ENCODE measurements at regions not wholly inside any gene's neighbourhood (a gene's known extent, or its start where the extent isn't known, plus 50 kb on each side); places are given as distances from the start of the nearest gene placed in this dataset.

DNA sequence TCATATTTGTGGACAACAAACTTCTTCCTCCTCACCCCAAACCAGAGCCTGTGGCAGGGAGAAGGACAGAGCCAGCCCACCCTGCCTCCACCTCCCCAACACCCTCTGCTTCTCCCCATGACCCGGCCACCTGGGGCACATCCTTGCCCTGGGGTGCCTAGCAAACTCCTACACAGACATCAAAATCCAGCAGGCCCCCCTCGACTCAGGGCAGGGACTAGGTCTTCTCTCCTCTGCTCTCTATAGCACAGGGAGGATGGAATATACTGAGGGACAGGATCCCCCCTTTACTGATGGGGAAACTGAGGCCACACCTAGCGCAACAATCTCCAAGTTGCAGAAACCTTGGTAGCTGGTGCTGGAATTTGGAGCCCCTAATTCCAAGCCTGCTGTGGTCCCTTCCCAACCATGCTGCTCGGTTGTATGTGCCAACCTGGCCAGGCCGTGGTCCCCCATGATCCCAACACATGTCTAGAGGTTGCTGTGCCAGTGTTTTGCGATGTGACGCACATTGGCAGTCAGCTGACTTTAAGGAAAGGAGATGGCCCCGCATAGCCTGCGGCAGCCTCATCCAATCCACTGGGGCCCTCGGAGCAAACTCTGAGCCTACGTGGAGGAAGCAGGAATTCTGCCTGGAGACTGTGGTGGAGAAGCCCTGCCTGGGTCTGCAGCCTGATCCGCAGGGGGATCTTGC, 53.9 kb upstream of the ADRA2C start:
- no peak overlapping the region for H3K4me3 ChIP-seq
- Mint-ChIP-seq H3K4me1 (peaks cover 46% of the 10 kb centered on the region), H3K4me3 (no peak overlapping the region), H3K36me3 (no peaks in the 10 kb centered on the region), H3K9me3 (no peaks in the 10 kb centered on the region), H3K27me3 (ENCODE audit: insufficient read depth, low read depth) (peaks cover 13% of the 10 kb centered on the region), H3K27ac (no peak overlapping the region)
- no peaks in the 10 kb centered on the region for H3K9me3 ChIP-seq (ENCODE audit: low read depth)
- TF ChIP-seq, protein P1, sequence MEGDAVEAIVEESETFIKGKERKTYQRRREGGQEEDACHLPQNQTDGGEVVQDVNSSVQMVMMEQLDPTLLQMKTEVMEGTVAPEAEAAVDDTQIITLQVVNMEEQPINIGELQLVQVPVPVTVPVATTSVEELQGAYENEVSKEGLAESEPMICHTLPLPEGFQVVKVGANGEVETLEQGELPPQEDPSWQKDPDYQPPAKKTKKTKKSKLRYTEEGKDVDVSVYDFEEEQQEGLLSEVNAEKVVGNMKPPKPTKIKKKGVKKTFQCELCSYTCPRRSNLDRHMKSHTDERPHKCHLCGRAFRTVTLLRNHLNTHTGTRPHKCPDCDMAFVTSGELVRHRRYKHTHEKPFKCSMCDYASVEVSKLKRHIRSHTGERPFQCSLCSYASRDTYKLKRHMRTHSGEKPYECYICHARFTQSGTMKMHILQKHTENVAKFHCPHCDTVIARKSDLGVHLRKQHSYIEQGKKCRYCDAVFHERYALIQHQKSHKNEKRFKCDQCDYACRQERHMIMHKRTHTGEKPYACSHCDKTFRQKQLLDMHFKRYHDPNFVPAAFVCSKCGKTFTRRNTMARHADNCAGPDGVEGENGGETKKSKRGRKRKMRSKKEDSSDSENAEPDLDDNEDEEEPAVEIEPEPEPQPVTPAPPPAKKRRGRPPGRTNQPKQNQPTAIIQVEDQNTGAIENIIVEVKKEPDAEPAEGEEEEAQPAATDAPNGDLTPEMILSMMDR (IDR thresholded peaks at IDR 0.05), result no peak
- no peak for TF ChIP-seq EZH2phosphoT487 (IDR thresholded peaks at IDR 0.05)
- no peak for TF ChIP-seq EZH2 (IDR thresholded peaks at IDR 0.05)
- no peak for DNase-seq (ENCODE audit: low spot score)
- H3K9ac ChIP-seq, result no peak overlapping the region
- H2AFZ ChIP-seq (replicated peaks), result no peak overlapping the region
- H3K27me3 ChIP-seq, result no peaks in the 10 kb centered on the region
- peaks cover 5% of the 10 kb centered on the region for H3K4me1 ChIP-seq
- H3K79me2 ChIP-seq (ENCODE audit: low read depth), result no peaks in the 10 kb centered on the region
- no peaks in the 10 kb centered on the region for H4K20me1 ChIP-seq (ENCODE audit: low read depth)
- H3F3A ChIP-seq (ENCODE audit: low read depth), result no peaks in the 10 kb centered on the region
- no peak overlapping the region for H3K27ac ChIP-seq
- no peaks in the 10 kb centered on the region for H3K36me3 ChIP-seq
- no peak overlapping the region for H3K4me2 ChIP-seq

DNA sequence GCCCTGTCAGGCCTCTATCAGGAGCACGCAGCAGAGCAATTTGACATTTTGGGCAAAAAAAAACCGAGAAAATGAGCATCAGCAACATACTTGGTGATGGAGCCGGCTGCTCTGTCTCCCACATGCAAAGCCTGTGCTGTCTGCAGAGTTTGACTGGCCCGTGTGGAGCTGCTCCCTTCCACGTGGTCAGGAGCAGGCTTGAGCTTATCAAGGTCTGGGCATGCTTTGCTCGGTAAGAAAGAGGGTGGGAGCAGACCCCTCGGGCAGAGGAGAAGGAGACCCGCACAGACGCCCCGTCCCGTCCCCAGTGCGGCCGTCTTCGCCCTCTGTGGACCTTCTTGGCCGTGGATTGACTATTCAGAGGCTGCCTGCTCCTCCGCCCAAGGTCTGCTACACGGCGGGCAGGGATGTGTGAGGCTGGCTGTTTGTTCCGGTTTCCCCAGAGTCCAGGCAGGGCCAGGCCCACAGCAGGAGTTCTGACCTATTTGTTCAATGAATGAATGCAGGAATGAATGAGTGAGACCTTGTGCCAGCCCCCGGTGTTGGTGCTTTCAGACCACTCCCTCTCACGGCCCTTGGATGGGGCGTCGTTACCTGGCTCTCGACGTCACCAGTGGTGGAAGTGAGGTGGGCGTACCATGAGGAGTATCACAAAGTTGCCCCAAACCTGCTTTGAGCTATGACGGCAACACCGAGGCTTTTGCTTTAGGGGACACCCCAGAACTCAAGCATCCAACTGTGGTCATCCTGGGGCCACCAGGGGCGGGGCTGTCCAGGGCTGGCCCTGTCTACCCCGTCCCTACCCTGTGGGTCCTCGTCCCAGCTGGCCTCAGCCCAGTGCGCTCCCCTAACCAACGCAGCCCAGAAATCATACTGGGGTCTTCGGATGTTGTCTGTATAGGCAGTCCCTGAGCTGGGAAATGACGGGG, 54.7 kb upstream of the ADRA2C start:
- no peaks in the 10 kb centered on the region for H3K9me3 Mint-ChIP-seq
- Histone ChIP-seq H3K27ac (no peak overlapping the region), H4K20me1 (ENCODE audit: low read depth) (no peaks in the 10 kb centered on the region), H3K4me1 (peaks cover 5% of the 10 kb centered on the region), H3K4me3 (no peak overlapping the region), H3K79me2 (ENCODE audit: low read depth) (no peaks in the 10 kb centered on the region), H3F3A (ENCODE audit: low read depth) (no peaks in the 10 kb centered on the region), H3K9me3 (ENCODE audit: low read depth) (no peaks in the 10 kb centered on the region), H3K9ac (no peak overlapping the region), H3K4me2 (no peak overlapping the region), H2AFZ (replicated peaks) (no peak overlapping the region), H3K27me3 (no peaks in the 10 kb centered on the region), H3K36me3 (no peaks in the 10 kb centered on the region)
- no peak for TF ChIP-seq EZH2 (IDR thresholded peaks at IDR 0.05)
- TF ChIP-seq, protein P1 (IDR thresholded peaks at IDR 0.05), result no peak
- TF ChIP-seq EZH2phosphoT487 (IDR thresholded peaks at IDR 0.05), result no peak
- H3K36me3 Mint-ChIP-seq, result no peaks in the 10 kb centered on the region
- peak overlapping the region; percentile 65 for H3K4me3 Mint-ChIP-seq
- H3K27ac Mint-ChIP-seq, result peak overlapping the region; percentile 37
- peaks cover 13% of the 10 kb centered on the region for H3K27me3 Mint-ChIP-seq (ENCODE audit: insufficient read depth, low read depth)
- H3K4me1 Mint-ChIP-seq, result peaks cover 46% of the 10 kb centered on the region
- DNase-seq (ENCODE audit: low spot score), result no peak

DNA sequence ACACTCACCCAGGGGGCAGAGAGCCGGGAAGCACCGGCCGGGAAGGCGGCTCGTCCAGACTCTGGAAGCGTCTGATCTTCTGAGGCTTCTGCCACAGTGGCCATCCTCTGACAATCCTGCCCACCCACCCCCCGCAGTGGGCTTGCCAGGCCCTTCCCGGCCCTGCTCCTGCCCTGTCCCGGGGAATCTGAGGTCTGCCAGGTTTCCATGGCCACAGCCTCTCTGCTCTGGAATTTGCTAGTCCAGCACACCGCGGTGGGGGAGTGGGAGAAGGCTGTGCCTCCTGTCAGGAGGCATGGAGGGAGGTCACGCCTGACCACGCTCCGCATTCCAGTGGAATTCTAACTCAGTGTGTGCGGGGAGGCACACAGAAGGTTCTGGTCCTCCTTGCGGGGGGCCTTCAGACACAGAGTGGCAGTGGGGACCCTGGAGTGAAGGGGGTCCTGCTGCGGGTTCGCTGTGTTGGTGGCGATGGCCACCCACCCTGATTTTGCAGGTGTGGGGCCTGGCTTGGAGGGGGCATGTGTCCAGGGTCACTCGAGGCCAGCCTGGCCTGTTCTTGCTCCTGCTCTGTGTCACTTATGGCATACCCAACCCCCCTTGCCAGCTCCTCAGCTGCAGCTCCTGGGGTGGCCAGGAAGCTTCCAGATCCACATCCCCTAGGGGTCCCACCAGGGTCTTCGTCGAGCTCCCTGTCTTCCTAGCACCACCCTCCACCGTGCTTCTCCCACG, 55.6 kb upstream of the ADRA2C start:
- Histone ChIP-seq H2AFZ (replicated peaks) (no peak overlapping the region), H3K4me3 (no peak overlapping the region), H3K9ac (no peak overlapping the region), H3K27ac (no peak overlapping the region), H3K27me3 (no peaks in the 10 kb centered on the region), H3K36me3 (no peaks in the 10 kb centered on the region), H3K4me2 (no peak overlapping the region), H4K20me1 (ENCODE audit: low read depth) (no peaks in the 10 kb centered on the region), H3K9me3 (ENCODE audit: low read depth) (no peaks in the 10 kb centered on the region), H3K4me1 (peaks cover 5% of the 10 kb centered on the region), H3K79me2 (ENCODE audit: low read depth) (no peaks in the 10 kb centered on the region), H3F3A (ENCODE audit: low read depth) (no peaks in the 10 kb centered on the region)
- H3K4me1 Mint-ChIP-seq, result peaks cover 47% of the 10 kb centered on the region
- DNase-seq (ENCODE audit: low spot score), result peak; percentile 63
- H3K27ac Mint-ChIP-seq, result peak overlapping the region; percentile 37
- peak overlapping the region; percentile 21 for H3K4me3 Mint-ChIP-seq
- H3K27me3 Mint-ChIP-seq (ENCODE audit: insufficient read depth, low read depth), result peaks cover 14% of the 10 kb centered on the region
- no peaks in the 10 kb centered on the region for H3K9me3 Mint-ChIP-seq
- H3K36me3 Mint-ChIP-seq, result no peaks in the 10 kb centered on the region
- no peak for TF ChIP-seq EZH2 (IDR thresholded peaks at IDR 0.05)
- TF ChIP-seq EZH2phosphoT487 (IDR thresholded peaks at IDR 0.05), result no peak
- TF ChIP-seq, protein P1 (IDR thresholded peaks at IDR 0.05), result no peak
